GM12872 (cell line): ENCODE measurements at regions not wholly inside any gene's neighbourhood (a gene's known extent, or its start where the extent isn't known, plus 50 kb on each side); places are given as distances from the start of the nearest gene placed in this dataset.

ENCODE experiments used
- TF ChIP-seq, protein P1 (sequence below): IDR thresholded peaks from 3 replicates; pipeline ENCODE4 v1.5.1; 2011; ENCODE audit warnings: low read depth, mild to moderate bottlenecking, low read length, moderate library complexity; ENCODE audit not compliant: insufficient read depth

- TF ChIP-seq, protein P1, sequence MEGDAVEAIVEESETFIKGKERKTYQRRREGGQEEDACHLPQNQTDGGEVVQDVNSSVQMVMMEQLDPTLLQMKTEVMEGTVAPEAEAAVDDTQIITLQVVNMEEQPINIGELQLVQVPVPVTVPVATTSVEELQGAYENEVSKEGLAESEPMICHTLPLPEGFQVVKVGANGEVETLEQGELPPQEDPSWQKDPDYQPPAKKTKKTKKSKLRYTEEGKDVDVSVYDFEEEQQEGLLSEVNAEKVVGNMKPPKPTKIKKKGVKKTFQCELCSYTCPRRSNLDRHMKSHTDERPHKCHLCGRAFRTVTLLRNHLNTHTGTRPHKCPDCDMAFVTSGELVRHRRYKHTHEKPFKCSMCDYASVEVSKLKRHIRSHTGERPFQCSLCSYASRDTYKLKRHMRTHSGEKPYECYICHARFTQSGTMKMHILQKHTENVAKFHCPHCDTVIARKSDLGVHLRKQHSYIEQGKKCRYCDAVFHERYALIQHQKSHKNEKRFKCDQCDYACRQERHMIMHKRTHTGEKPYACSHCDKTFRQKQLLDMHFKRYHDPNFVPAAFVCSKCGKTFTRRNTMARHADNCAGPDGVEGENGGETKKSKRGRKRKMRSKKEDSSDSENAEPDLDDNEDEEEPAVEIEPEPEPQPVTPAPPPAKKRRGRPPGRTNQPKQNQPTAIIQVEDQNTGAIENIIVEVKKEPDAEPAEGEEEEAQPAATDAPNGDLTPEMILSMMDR: no peak
These were observed 803.5 kb downstream of the BRD1 start for GRCh38 chr22:49023879-49024774.

- TF ChIP-seq, protein P1: no peak
These were observed 804.4 kb downstream of the BRD1 start for GRCh38 chr22:49023161-49023878.

GRCh38 chr22:49022816-49023160, 804.9 kb downstream of the BRD1 start:
- TF ChIP-seq, protein P1: no peak

DNA sequence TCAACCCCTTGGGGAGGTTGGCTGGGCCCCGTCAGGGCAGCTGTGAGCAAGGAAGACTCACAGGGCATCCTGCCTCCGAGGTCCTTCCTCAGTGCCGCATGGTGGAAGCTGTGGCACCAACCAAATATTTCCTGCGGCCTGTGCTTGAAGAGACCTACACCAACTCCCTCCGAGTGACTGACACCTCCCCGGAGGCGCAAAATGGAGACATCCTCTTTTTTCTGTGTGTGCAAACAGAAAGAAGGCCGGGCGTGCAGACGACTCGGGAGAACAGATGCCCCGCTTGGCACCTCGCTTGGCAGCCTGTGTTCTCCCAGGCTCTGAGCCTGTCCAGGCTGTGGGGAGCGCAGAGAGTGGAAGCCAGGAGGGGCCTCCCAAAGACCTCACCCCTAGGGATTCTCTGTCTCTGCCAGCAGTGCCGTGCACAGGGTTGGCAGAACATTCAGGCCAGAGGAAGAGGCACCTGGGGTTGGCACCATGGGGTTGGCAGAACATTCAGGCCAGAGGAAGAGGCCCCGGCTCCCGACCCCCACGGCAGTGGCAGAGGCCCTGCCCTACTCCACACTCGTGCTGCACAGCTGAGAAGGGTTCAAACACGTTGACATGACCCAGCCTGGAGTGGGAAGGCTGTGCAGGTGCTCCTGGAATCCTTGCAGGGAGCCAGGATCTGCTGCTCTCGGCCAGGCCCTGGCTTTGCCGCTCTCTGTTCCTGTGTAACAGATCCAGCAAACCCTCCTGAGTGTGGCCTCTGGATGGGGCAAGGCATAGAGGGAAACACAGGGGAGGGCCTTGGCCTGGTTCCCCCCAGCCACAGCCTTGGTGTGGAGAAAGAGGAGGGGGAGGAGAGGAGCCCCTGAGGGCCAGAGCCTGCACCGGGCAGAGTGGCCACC, 805.5 kb downstream of the BRD1 start:
- TF ChIP-seq, protein P1: no peak

DNA sequence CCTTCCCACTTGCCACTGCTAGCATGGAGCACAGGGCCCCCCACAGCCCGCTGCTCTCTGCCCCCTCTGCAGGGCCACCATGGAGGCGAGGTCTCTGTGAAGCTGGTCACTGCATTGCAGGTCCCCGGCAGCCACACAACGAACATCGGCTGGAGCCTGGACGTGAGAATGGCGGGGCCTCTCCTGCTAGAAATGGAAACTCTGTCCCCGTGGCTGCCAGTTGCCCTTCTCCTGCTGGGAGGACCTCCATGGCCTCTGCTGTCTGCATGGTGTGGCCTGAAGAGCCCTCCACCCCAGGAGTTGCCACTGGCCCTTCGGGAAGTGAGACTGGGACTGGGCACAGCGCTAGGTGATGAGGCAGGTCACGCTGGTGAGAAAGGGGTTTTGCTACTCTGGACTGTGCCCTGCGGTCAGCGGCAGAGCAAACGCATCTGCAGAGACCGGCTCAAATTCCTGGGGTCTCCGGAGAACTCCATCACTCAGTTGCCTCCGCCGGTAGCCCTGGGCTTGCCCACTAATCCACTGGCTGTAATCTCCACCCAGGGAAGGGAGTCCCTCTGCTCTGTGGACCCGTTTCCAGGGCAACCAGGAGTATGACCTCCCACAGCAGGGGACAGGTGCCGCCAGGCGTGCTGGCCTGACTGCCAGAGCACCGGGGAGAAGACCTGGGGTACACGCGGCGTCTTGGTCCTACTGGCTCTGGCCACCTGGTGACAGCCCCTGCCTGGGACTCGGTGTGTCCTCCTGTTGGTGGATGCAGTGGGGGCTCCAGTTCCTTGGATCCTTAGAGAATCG, 806.3 kb downstream of the BRD1 start:
- TF ChIP-seq, protein P1: no peak

DNA sequence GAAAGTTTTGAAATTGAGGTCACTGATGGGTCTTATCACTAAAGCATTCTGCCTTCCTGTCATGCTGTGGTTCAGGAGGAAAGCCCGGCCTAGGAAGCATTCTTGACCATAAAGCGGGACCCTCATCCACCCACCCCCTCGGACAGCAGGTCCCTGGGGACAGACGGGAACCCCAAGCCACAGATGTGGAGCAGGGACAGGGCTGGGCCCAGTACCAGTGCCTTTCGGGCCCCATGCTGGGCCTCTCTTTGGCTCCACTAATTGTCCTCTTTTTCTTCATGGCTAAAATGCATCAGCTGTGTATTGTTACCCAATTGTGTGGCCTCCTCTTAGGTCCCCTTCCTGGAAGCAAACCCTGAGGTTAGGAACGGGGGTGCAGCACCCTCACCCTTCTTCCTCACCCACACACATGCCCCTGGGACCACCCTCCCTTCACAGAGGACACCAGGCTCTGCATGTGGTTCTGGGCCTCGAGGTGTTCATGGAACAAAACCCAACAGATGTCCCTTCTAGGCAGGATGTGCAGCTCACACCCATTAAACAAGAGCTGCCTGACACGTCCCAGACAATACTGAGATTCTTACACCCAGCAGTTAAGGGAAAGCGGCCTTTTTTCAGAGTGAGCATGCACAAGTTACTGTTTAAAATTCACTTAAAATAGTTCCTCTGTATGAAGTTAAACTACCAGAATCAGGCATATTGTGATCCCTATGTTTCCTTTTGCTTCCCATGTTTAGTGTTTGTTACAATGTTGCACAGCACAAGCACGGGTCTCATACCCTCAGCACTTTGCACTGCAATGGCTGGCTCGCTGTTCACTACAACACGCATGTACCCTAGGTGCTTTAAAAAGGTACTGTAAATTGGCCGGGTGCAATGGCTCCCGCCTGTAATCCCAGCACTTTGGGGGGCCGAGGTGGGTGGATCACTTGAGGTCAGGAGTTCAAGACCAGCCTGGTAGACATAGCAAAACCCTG, 807.6 kb downstream of the BRD1 start:
- TF ChIP-seq, protein P1: no peak
